M059J (cell line): ENCODE measurements at regions not wholly inside any gene's neighbourhood (a gene's known extent, or its start where the extent isn't known, plus 50 kb on each side); places are given as distances from the start of the nearest gene placed in this dataset.
"Not testable (repeated sequence)": the region's sequence is repeated elsewhere in the genome, so short reads cannot be mapped to it uniquely, and the experiment has no call there.

Experiments
- DNase-seq: peaks from one replicate; pipeline ENCODE4 v3.0.0-alpha.2; 2012; ENCODE audit warnings: low read depth

- DNase-seq, result peak; percentile 11
Measured at GRCh38 chr10:128178302-128178958, 52.2 kb upstream of the MKI67 start.

- no peak for DNase-seq
Measured at GRCh38 chr10:128180843-128181242, 54.6 kb upstream of the MKI67 start.

- DNase-seq, result no peak
Measured at GRCh38 chr10:128185627-128186026, 59.4 kb upstream of the MKI67 start.

- no peak for DNase-seq
Measured at GRCh38 chr10:128186959-128187787, 61.0 kb upstream of the MKI67 start.

- no peak for DNase-seq
Measured at GRCh38 chr10:128187788-128188185, 61.6 kb upstream of the MKI67 start.

- no peak for DNase-seq
Measured at GRCh38 chr10:128189176-128189575, 63.0 kb upstream of the MKI67 start.

- no peak for DNase-seq
Measured at GRCh38 chr10:128191847-128192246, 65.6 kb upstream of the MKI67 start.

- not testable (repeated sequence) for DNase-seq
Measured at GRCh38 chr10:128201826-128202225, 75.6 kb upstream of the MKI67 start.

GRCh38 chr10:128203028-128203427, 76.8 kb upstream of the MKI67 start:
- DNase-seq, result no peak

- DNase-seq, result not testable (repeated sequence)
Measured at GRCh38 chr10:128205591-128205990, 79.4 kb upstream of the MKI67 start.

- no peak for DNase-seq
Measured at GRCh38 chr10:128206676-128207075, 80.5 kb upstream of the MKI67 start.

GRCh38 chr10:128209862-128210214, 83.6 kb upstream of the MKI67 start:
- no peak for DNase-seq

- DNase-seq, result peak; percentile 22
Measured at GRCh38 chr10:128210215-128211063, 84.2 kb upstream of the MKI67 start.

GRCh38 chr10:128211064-128211504, 84.9 kb upstream of the MKI67 start:
- no peak for DNase-seq

- DNase-seq, result peak; percentile 68
Measured at GRCh38 chr10:128211953-128212727, 85.9 kb upstream of the MKI67 start.

GRCh38 chr10:128213156-128213555, 86.9 kb upstream of the MKI67 start:
- DNase-seq, result no peak

- DNase-seq, result no peak
Measured at GRCh38 chr10:128215733-128216132, 89.5 kb upstream of the MKI67 start.

GRCh38 chr10:128217136-128217535, 90.9 kb upstream of the MKI67 start:
- no peak for DNase-seq

GRCh38 chr10:128218161-128218560, 91.9 kb upstream of the MKI67 start:
- DNase-seq, result no peak

- no peak for DNase-seq
Measured at GRCh38 chr10:128219295-128219694, 93.1 kb upstream of the MKI67 start.

GRCh38 chr10:128220021-128220420, 93.8 kb upstream of the MKI67 start:
- no peak for DNase-seq

- no peak for DNase-seq
Measured at GRCh38 chr10:128221117-128221516, 94.9 kb upstream of the MKI67 start.
